ENCODE measurements at regions not wholly inside any gene's neighbourhood (a gene's known extent, or its start where the extent isn't known, plus 50 kb on each side); places are given as distances from the start of the nearest gene placed in this dataset.

GRCh38 chr13:31081316-31081715, 80.4 kb downstream of the HSPH1 start:
- Histone ChIP-seq H3K4me3 (ENCODE audit: low read depth, low read length) (no peak overlapping the region), H3K27me3 (ENCODE audit: insufficient read depth, low read length) (peaks cover 29% of the 10 kb centered on the region), H3K79me2 (ENCODE audit: control insufficient read depth, insufficient read depth, low read length, unreplicated experiment) (no peaks in the 10 kb centered on the region), H3K4me1 (ENCODE audit: control insufficient read depth, insufficient read depth, low read length, unreplicated experiment) (peaks cover 3% of the 10 kb centered on the region), H2AFZ (ENCODE audit: low read length, unreplicated experiment) (no peak overlapping the region), H3K36me3 (ENCODE audit: insufficient read depth, low read length) (no peaks in the 10 kb centered on the region), H3K27ac (ENCODE audit: low read depth, low read length) (no peak overlapping the region)

GRCh38 chr13:31074756-31075155, 86.9 kb downstream of the HSPH1 start:
- H3K4me3 ChIP-seq (ENCODE audit: low read depth, low read length), result no peak overlapping the region
- H3K4me1 ChIP-seq (ENCODE audit: control insufficient read depth, insufficient read depth, low read length, unreplicated experiment), result peaks cover 11% of the 10 kb centered on the region
- no peaks in the 10 kb centered on the region for H3K79me2 ChIP-seq (ENCODE audit: control insufficient read depth, insufficient read depth, low read length, unreplicated experiment)
- H2AFZ ChIP-seq (ENCODE audit: low read length, unreplicated experiment), result no peak overlapping the region
- H3K36me3 ChIP-seq (ENCODE audit: insufficient read depth, low read length), result no peaks in the 10 kb centered on the region
- no peak overlapping the region for H3K27ac ChIP-seq (ENCODE audit: low read depth, low read length)
- peaks cover 29% of the 10 kb centered on the region for H3K27me3 ChIP-seq (ENCODE audit: insufficient read depth, low read length)

- Histone ChIP-seq H3K4me1 (ENCODE audit: control insufficient read depth, insufficient read depth, low read length, unreplicated experiment) (peaks cover 11% of the 10 kb centered on the region), H3K79me2 (ENCODE audit: control insufficient read depth, insufficient read depth, low read length, unreplicated experiment) (no peaks in the 10 kb centered on the region), H2AFZ (ENCODE audit: low read length, unreplicated experiment) (no peak overlapping the region), H3K27me3 (ENCODE audit: insufficient read depth, low read length) (peaks cover 26% of the 10 kb centered on the region), H3K4me3 (ENCODE audit: low read depth, low read length) (no peak overlapping the region), H3K27ac (ENCODE audit: low read depth, low read length) (peak overlapping the region; percentile 0; the same call in 1 of the 2 replicates), H3K36me3 (ENCODE audit: insufficient read depth, low read length) (no peaks in the 10 kb centered on the region)
Observed at GRCh38 chr13:31073859-31074718, 87.6 kb downstream of the HSPH1 start.

- Histone ChIP-seq H3K27me3 (ENCODE audit: insufficient read depth, low read length) (peaks cover 13% of the 10 kb centered on the region), H3K4me1 (ENCODE audit: control insufficient read depth, insufficient read depth, low read length, unreplicated experiment) (peaks cover 27% of the 10 kb centered on the region), H3K36me3 (ENCODE audit: insufficient read depth, low read length) (no peaks in the 10 kb centered on the region), H3K27ac (ENCODE audit: low read depth, low read length) (no peak overlapping the region), H2AFZ (ENCODE audit: low read length, unreplicated experiment) (no peak overlapping the region), H3K79me2 (ENCODE audit: control insufficient read depth, insufficient read depth, low read length, unreplicated experiment) (no peaks in the 10 kb centered on the region), H3K4me3 (ENCODE audit: low read depth, low read length) (no peak overlapping the region)
Observed at GRCh38 chr13:31072041-31072440, 89.7 kb downstream of the HSPH1 start.

GRCh38 chr13:31069808-31070534, 91.7 kb downstream of the HSPH1 start:
- peaks cover 27% of the 10 kb centered on the region for H3K4me1 ChIP-seq (ENCODE audit: control insufficient read depth, insufficient read depth, low read length, unreplicated experiment)
- no peak overlapping the region for H3K27ac ChIP-seq (ENCODE audit: low read depth, low read length)
- H3K4me3 ChIP-seq (ENCODE audit: low read depth, low read length), result no peak overlapping the region
- no peaks in the 10 kb centered on the region for H3K36me3 ChIP-seq (ENCODE audit: insufficient read depth, low read length)
- no peaks in the 10 kb centered on the region for H3K27me3 ChIP-seq (ENCODE audit: insufficient read depth, low read length)
- no peak overlapping the region for H2AFZ ChIP-seq (ENCODE audit: low read length, unreplicated experiment)
- no peaks in the 10 kb centered on the region for H3K79me2 ChIP-seq (ENCODE audit: control insufficient read depth, insufficient read depth, low read length, unreplicated experiment)

- H3K27ac ChIP-seq (ENCODE audit: low read depth, low read length), result no peak overlapping the region
- H3K36me3 ChIP-seq (ENCODE audit: insufficient read depth, low read length), result no peaks in the 10 kb centered on the region
- H2AFZ ChIP-seq (ENCODE audit: low read length, unreplicated experiment), result no peak overlapping the region
- no peak overlapping the region for H3K4me3 ChIP-seq (ENCODE audit: low read depth, low read length)
- H3K79me2 ChIP-seq (ENCODE audit: control insufficient read depth, insufficient read depth, low read length, unreplicated experiment), result no peaks in the 10 kb centered on the region
- peaks cover 16% of the 10 kb centered on the region for H3K4me1 ChIP-seq (ENCODE audit: control insufficient read depth, insufficient read depth, low read length, unreplicated experiment)
- H3K27me3 ChIP-seq (ENCODE audit: insufficient read depth, low read length), result no peaks in the 10 kb centered on the region
Observed at GRCh38 chr13:31068119-31068423, 93.6 kb downstream of the HSPH1 start.

GRCh38 chr13:31067416-31068118, 94.1 kb downstream of the HSPH1 start:
- Histone ChIP-seq H3K4me3 (ENCODE audit: low read depth, low read length) (no peak overlapping the region), H3K36me3 (ENCODE audit: insufficient read depth, low read length) (no peaks in the 10 kb centered on the region), H3K79me2 (ENCODE audit: control insufficient read depth, insufficient read depth, low read length, unreplicated experiment) (no peaks in the 10 kb centered on the region), H3K27me3 (ENCODE audit: insufficient read depth, low read length) (no peaks in the 10 kb centered on the region), H2AFZ (ENCODE audit: low read length, unreplicated experiment) (no peak overlapping the region), H3K4me1 (ENCODE audit: control insufficient read depth, insufficient read depth, low read length, unreplicated experiment) (peaks cover 16% of the 10 kb centered on the region), H3K27ac (ENCODE audit: low read depth, low read length) (no peak overlapping the region)

- no peaks in the 10 kb centered on the region for H3K79me2 ChIP-seq (ENCODE audit: control insufficient read depth, insufficient read depth, low read length, unreplicated experiment)
Observed at GRCh38 chr13:31064636-31065035, 97.1 kb downstream of the HSPH1 start.

GRCh38 chr13:31063772-31064171, 97.9 kb downstream of the HSPH1 start:
- no peak overlapping the region for H3K27ac ChIP-seq (ENCODE audit: low read depth, low read length)
- H2AFZ ChIP-seq (ENCODE audit: low read length, unreplicated experiment), result no peak overlapping the region
- H3K27me3 ChIP-seq (ENCODE audit: insufficient read depth, low read length), result no peaks in the 10 kb centered on the region
- no peak overlapping the region for H3K4me3 ChIP-seq (ENCODE audit: low read depth, low read length)
- peaks cover 16% of the 10 kb centered on the region for H3K4me1 ChIP-seq (ENCODE audit: control insufficient read depth, insufficient read depth, low read length, unreplicated experiment)
- no peaks in the 10 kb centered on the region for H3K36me3 ChIP-seq (ENCODE audit: insufficient read depth, low read length)
- no peaks in the 10 kb centered on the region for H3K79me2 ChIP-seq (ENCODE audit: control insufficient read depth, insufficient read depth, low read length, unreplicated experiment)

More at GRCh38 chr13:31064636-31065035, 97.1 kb downstream of the HSPH1 start:
- Histone ChIP-seq H3K27ac (ENCODE audit: low read depth, low read length) (no peak overlapping the region), H2AFZ (ENCODE audit: low read length, unreplicated experiment) (no peak overlapping the region), H3K27me3 (ENCODE audit: insufficient read depth, low read length) (no peaks in the 10 kb centered on the region), H3K4me1 (ENCODE audit: control insufficient read depth, insufficient read depth, low read length, unreplicated experiment) (peaks cover 16% of the 10 kb centered on the region), H3K4me3 (ENCODE audit: low read depth, low read length) (no peak overlapping the region), H3K36me3 (ENCODE audit: insufficient read depth, low read length) (no peaks in the 10 kb centered on the region)

- H3K4me3 ChIP-seq (ENCODE audit: low read depth, low read length), result no peak overlapping the region
- H3K36me3 ChIP-seq (ENCODE audit: insufficient read depth, low read length), result no peaks in the 10 kb centered on the region
- no peaks in the 10 kb centered on the region for H3K79me2 ChIP-seq (ENCODE audit: control insufficient read depth, insufficient read depth, low read length, unreplicated experiment)
- no peak overlapping the region for H3K27ac ChIP-seq (ENCODE audit: low read depth, low read length)
- H3K4me1 ChIP-seq (ENCODE audit: control insufficient read depth, insufficient read depth, low read length, unreplicated experiment), result no peaks in the 10 kb centered on the region
- no peaks in the 10 kb centered on the region for H3K27me3 ChIP-seq (ENCODE audit: insufficient read depth, low read length)
- no peak overlapping the region for H2AFZ ChIP-seq (ENCODE audit: low read length, unreplicated experiment)
Observed at GRCh38 chr13:31060655-31061054, 101.0 kb downstream of the HSPH1 start.
